Fibroblast of skin of scalp (primary cell): ENCODE measurements at regions not wholly inside any gene's neighbourhood (a gene's known extent, or its start where the extent isn't known, plus 50 kb on each side); places are given as distances from the start of the nearest gene placed in this dataset.
"Not testable (repeated sequence)": the region's sequence is repeated elsewhere in the genome, so short reads cannot be mapped to it uniquely, and the experiment has no call there.

Experiments
- DNase-seq: peaks from one replicate; pipeline ENCODE4 v3.0.0-alpha.2; 2013

DNA sequence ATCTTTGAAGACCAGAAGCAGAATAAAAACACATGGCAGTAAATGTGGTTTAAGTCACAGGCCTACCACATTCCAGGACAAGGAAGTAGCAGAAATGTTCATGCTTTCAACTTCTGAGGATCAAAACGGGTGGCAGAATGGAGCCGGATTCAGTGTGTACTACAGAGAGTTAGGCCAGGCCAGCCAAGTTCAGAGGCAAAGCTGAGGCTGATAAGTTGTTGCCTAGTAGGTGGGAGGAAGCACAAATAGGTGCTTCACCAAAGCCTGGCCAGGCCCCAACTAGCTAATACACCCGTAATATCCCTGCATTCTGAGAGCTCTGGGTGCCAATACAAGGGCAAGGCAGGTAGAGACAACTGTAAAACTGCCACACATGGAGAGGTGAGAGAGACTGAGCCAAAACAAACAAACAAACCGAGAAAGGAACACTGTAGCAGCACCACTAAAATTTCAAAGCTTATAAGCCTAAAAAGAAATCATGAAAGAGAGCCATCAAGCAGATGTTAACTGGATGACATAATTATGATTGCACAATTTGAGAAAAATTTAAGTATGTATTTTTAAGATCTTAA is 156.4 kb upstream of the CBLB start:
- peak; percentile 37 for DNase-seq

DNA sequence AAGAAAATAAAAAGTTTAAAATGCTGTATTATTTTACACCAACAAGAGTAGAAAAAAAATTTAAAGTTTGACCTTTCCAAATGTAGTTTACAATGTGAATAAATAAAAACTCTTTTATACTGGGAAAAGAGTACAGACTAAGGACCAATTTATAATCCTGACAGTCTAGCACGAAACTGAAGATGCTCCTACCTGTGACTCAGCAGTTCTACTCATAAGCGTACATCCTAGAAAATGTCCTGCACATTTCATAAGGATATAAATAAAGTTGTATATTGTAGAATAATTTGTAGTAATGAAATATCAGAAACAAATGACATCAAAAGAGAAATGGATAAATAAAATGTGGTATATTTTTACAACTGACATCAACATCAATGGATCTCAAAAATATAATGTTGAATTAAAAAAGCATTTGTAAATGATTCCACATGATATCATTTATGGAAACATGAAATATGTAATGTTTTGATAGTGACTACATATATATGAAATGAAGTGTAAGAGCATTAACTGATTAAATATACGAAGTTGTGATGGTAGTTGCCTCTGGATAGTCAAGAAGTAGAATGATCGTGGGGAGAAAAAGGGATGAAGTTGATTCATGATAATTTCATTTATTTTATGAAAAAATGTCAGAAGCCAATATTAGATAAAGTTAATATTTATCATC is 161.3 kb upstream of the CBLB start:
- peak; percentile 68 for DNase-seq

DNA sequence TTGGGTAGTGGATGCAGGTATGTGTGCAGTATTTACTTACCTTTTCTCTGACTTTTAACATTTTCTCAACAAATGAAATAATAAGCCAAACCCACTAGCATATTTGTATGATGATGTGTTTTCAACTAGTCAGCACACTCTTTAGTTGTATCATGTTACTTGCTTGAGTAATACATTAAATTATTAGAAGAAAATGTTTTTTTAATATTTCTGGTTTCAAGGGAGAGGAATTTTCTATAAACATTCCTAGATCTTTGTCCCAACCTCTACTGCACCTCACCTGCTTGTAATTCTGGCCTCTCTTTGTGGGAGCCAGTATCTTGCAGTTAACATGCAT is 161.8 kb upstream of the CBLB start:
- peak; percentile 69 for DNase-seq

DNA sequence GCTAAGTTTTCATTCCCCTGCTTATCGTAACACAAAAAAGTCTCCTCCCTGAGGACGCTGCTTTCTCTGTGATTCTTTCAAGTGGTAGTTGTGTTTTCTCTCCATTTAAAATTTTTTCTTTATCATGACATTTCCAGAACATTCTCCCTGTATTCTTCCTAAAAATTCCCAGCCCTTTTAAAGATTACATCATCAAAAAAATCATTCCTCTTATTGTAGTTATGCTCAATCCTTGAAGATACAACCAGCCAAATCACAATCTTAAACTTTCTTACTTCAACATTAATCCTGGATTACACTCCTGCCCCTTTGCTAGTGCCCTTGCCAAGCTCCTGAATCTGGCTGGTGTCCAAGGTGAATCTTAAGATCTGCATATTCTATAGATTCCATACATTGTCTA is 163.7 kb upstream of the CBLB start:
- no peak for DNase-seq

DNA sequence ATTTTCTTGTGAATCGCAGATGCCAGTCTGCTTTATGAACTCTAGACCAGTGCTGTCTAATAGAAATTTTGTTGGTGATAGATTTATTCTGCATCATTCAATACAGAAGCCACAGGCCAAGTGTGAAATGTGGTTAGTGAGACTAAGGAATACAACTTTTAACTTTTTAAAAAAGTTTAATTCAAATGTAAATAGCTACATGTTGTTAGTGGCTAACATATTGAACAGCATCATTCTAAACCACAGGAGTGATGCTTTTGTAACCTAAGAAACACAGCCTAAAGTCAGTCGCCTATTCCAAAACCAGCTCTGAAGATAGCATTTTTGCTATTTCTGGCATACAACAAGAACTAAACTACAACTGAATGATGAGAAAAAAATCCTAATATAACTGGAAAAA is 164.8 kb upstream of the CBLB start:
- no peak for DNase-seq

DNA sequence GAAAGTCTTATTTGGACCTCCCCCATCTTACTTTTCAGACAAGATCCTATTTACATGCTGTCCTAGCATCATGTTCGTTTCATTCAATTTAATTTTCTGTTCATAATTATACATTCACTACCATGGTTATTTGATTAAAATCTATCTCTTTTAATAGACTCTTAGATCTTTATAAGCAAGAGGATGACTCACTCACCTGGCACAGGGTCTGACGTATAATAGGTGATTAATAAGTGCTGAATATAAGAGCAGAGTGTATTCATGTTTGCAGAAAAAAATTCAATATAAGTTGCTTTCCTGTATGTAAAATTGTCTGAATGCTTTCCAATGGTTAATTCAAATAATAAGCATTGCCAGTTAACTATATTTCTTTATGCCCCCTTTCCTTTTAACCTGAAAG is 165.5 kb upstream of the CBLB start:
- no peak for DNase-seq

DNA sequence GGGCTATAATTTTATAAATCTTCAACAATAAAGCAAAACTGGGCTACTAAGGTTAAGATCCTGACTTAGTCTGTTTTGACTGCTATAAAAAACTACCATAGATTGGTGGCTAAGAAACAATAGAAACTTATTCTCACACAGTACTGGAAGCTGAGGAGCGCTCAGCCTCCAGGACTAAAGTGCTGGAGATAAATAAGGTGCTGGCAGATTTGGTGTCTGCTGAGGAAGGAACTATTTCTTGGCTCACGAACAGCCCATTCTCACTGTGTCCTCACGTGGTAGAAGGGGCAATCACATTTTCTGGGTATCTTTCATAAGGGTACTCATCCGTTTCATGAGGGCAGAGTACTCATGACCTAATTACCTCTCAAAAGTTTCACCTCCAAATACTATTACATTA is 166.8 kb upstream of the CBLB start:
- no peak for DNase-seq

DNA sequence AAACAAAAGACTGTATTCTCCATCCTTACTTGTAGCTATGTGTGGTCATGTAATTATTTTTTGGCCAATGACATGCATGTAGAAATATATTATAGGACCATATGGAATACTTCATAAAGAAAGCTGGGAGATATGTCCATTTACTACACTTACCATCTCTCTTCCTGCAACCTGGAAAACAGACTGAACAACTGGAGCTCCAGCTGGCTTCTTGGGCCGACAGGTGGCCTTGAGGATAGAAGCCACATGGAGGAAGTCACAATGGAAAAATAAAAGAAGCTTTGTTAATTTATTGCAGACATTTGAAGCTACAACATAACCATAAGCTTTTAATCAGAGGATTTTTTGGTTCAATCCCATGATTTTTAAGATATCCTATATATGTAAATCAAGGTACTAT is 167.9 kb upstream of the CBLB start:
- no peak for DNase-seq

DNA sequence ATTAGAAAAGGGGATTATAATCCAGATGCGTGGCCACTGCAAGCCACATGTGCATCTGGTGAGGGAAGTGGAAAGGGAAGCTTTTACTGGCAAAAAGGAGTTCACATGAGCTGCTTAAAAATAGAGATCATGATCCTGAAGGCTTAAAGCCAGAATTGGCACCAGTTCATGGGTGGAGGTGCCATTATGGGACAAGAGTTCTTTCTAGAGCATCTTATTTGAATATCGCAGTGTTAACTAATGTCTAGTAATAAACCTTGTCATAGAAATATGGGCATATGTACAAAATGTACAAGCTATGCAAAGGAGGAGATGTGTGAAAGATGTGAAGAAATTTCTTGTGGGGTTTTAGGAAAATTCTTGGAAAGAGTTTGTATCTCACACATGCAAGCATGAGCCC is 178.4 kb upstream of the CBLB start:
- DNase-seq = no peak

DNA sequence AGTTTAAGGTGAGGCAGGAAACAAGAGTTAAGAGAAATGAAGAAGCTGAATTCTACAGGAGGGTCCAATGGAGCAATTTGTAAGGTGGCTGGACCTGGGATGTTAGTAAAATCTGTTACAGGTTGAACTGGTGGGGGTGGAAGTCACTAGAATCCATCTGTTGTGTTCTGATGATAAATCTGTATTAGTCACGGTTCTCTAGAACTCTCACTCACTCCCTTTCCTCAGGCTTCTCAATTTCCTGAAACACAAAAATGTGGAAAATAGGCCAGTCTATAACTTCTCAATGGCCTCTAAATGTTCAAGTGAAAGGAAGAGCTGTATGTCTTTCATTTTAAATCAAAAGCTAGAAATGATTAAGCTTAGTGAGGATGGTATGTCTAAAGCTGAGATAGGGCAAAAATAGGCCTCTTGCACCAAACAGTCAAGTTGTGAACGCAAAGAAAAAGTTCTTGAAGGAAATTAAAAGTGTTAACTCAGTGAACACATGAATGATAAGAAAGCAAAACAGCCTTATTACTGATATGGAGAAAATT is 180.2 kb upstream of the CBLB start:
- DNase-seq = no peak

DNA sequence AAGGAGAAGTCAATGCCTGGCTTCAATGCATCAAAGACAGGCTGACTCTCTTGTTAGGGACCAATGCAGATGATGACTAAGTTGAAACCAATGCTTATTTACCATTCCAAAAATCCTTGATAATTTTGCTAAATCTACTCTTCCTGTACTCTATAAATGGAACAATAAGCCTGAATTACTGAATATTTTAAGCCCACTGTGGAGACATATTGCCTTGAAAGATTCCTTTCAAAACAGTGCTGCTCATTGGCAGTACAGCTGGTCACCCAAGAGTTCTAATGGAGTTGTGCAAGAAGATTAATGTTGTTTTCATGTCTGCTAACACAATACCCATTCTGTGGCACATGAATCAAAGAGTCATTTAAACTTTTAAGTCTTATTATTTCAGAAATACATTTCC is 181.0 kb upstream of the CBLB start:
- peak; percentile 55 for DNase-seq

DNA sequence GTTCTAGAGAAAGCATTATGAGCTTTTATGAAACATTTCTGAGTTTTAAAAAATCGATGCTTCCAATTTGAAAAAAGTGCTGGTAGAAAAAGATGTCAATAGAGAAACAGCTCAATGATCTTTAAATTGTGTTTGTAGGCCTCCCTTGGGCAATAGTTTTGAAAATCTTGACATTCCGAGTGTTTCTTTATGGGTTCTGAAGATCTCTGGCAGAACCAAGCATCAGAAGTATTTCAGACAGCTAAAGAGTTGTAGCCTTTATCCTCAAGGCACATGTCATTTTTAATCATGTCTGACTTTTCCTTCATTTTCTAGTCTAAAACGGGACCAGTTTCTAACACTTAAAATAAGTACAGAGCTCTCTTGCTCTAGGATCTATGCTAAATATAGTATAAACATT is 188.1 kb upstream of the CBLB start:
- no peak for DNase-seq

DNA sequence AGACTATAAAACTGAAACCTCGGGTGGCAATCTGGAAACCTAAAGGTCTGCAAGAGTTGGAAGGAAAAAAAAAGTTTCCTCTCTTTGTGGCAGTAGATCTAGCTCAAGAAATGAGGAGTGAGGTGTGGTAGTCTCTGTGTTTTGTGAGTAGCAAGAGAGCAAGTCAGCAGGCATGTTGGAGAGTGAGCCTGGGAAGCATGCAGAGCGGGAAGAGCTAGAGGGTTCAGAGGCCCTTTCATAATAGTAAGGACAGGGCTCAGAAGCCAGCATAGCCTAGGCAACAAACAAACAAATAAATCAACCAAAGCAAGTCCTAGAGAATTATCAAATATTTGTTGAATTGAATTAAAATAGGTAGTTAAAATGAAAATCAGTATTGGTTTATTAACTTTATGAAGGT is 189.7 kb upstream of the CBLB start:
- DNase-seq = no peak

DNA sequence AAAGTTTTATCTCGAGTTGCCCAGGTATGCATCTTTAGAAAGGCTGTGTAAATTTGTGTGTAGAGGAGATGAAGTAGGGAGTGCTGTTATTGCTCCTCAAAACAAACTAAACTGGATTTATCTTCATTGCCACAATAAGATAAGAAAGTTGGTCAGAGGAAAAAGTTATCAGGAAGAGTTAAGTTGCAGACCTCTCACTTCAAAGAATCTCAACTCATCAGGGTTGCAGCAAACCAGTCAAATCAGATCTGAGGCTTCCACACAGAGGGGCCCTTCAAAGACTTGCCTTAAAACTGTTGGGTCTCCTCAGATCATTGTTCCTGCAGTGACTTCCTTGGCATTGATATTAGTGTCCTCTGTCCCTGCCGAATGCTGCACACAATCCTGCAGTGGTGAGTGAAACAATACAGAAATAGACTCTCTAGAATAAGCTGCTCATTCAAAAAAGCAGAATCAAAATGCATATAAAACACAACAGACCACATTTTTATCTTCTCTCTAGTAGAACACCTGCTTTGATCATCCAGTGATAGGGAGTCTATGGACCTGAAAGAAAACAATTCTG is 191.2 kb upstream of the CBLB start:
- DNase-seq = no peak

DNA sequence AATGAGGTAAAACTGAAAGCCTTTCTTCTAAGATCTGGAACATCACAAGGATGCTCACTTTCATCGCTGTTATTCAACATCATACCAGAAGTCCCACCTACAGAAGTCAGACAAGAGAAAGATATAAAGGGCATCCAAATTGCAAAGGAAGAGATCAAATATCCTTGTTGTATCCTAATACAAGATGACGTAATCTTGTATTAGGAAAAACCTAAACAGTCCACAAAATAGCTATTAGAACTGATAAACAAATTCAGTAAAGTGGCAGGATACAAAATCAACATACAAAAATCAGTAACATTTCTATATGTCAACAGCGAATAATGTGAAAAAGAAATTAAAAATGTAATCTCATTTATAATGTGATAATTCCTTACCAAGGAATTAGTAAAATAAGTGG is 195.1 kb upstream of the CBLB start:
- DNase-seq = no peak

DNA sequence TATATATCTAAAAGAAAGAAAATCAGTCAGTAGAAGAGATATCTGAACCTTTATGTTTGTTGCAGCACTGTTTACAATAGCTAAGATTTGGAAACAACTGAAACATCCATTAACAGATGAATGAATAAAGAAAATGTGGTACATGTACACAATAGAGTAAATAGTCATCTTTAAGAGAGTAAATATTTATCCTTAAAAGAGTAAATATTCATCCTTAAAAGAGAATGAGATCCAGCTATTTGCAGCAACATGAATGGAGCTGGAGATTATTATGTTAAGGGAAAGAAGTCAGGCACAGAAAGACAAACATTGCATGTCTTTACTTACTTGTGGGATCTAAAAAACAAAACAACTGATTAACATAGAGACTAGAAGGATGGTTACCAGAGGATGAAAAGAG is 197.0 kb upstream of the CBLB start:
- DNase-seq = no peak

DNA sequence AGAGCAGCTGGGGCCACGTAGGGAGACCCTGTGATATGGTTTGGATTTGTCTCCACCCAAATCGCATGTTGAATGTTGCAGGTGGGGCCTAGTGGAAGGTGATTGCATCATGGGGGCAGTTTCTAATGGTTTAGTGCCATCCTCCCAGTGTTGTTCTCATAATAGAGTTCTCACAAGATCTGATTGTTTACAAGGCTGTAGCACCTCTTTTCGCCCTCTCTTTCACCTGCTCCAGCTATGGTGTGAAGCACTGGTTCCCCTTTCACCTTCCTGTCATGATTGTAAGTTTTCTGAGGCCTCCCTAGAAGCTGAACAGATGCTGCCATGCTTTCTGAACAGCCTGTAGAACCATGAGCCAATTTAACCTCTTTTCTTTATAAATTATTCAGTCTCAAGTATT is 198.9 kb upstream of the CBLB start:
- DNase-seq = no peak

DNA sequence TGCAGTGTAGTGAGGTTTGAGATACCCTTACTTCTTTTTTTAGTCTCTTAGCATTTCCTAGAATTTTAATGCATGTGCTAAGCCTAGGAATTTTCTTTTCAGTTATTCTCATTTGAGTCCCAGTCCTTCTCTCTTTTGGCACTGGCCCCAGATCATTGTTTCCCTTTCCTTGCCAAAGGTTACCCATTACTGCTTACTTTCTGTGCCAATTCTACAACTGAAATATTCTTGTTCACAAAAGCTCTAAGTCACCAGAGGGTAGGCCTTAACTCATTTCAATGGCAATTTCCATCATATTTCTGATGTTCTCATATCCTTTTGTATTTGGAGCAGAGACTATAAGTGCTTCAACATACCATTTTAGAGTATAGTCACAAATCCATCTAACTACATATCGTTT is 199.6 kb upstream of the CBLB start:
- peak; percentile 12 for DNase-seq

DNA sequence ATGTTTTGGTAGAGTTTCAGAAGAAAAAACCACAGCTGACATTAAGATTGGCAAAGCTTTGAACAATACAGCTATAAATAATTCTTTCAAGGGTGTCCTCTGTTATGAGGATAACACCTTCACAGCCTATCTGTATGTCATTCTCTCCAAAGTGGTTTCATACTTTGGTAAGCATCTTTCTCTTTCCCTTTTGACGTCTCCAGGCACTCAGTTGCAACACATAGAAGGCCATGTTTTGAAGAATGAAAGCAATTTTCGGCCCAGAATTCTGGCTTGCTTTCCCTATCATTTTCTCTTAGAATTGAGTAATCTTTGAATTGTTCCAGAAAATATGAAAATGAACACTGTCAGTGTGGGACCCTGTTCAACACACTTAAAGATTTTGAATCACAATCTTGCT is 200.0 kb upstream of the CBLB start:
- DNase-seq = no peak

DNA sequence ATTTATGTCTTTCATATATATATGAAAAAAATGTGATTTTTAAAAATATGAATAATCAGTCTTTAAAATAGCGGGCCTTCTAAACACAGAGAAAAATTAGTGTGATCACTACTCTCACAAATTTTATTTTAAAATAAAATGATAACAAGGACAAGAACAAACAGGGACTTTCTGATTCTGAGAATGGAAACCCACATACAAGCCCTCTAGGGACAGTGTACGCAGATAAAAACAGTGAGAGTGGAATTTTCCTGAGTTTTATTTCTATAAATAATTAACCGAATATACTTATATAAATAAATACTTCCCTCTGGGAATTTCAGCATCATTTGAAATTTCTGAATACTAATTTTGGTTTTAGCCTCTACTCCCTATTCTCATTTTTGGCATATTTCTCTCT is 201.4 kb upstream of the CBLB start:
- no peak for DNase-seq

DNA sequence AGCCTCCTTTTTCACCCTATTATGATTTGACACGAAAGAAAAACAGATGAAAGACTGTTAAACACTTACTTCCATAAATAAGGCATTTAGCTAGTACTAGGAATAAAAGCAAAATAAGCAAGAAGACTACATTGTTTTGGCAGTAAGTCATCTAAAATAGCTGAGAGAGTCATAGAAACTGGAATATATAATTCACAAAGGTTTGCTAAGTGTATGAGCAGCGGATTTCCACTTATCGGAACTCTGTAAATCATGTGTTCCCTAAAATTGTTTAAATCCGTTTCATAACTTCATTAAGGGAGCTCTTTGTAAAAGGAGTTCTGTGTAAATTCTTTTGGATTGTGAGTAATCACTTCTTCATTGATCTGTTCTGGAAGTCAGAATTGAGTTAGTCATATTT is 202.5 kb upstream of the CBLB start:
- no peak for DNase-seq

DNA sequence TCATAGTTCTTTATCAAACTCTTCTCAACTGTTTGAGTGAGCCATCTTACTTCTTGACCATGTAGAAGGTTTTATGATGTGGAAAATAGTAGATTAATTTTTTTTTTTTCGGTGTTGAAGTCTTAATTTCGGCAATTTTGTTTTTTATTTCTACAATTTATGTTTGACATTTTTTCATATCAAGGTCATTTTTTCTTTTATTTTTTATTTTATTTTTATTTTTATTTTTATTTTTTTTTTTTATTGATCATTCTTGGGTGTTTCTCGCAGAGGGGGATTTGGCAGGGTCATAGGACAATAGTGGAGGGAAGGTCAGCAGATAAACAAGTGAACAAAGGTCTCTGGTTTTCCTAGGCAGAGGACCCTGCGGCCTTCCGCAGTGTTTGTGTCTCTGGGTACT is 203.8 kb upstream of the CBLB start:
- DNase-seq = not testable (repeated sequence)

DNA sequence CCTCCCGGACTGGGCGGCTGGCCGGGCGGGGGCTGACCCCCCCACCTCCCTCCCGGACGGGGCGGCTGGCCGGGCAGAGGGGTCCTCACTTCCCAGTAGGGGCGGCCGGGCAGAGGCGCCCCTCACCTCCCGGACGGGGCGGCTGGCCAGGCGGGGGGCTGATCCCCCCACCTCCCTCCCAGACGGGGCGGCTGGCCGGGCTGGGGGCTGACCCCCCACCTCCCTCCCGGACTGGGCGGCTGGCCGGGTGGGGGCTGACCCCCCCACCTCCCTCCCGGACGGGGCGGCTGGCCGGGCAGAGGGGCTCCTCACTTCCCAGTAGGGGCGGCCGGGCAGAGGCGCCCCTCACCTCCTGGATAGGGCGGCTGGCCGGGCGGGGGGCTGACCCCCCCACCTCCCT is 205.0 kb upstream of the CBLB start:
- not testable (repeated sequence) for DNase-seq

DNA sequence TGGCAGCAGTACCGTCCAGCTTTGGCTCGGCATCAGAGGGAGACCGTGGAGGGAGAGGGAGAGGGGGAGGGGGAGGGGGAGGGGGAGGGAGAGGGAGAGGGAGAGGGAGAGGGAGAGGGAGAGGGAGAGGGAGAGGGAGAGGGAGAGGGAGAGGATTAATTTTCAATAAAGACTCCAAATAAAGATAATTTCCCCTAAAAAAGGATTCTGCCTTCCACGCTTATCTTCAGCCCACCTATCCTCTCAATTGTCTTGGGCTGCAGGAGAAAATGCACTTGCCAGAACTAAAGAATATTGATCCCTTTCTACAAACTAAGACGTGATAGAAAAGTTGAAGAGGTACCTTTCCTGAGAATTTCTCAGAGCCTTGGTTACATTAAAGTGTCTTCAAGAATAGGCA is 206.9 kb upstream of the CBLB start:
- DNase-seq = not testable (repeated sequence)

DNA sequence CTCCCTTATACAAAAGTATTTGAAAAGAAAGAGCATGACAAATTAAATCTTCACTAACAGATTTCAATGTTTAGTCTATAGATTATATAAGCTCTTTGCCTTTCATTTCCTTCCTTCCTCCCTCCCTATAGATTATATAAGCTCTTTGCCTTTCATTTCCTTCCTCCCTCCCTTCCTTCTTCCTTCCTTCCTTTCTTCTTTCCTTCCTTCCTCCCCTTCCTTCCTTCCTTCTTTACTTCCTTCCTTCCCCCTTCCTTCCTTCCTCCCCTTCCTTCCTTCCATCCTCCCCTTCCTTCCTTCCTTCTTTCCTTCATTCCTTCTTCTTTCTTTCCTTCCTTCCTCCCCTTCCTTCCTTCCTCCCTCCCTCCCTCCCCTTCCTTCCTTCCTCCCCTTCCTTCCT is 209.8 kb upstream of the CBLB start:
- no peak for DNase-seq
